Calu3 (cell line): ENCODE measurements at regions not wholly inside any gene's neighbourhood (a gene's known extent, or its start where the extent isn't known, plus 50 kb on each side); places are given as distances from the start of the nearest gene placed in this dataset.
A peak's percentile ranks its signal among the peaks of the same experiment; 100 is the strongest.
"Not testable (repeated sequence)": the region's sequence is repeated elsewhere in the genome, so short reads cannot be mapped to it uniquely, and the experiment has no call there.

Experiments
- BruUV-seq: library from RNA; stranded (reverse); fragments of 400-500 nt; replicated peaks from 2 replicates; lab custom pipeline; 2021; lab: Mats Ljungman, UMichigan
- CTCF ChIA-PET: fragments of 300-600 bp; sonication (Branson Sonifier 250); formaldehyde crosslinking; loops from one replicate; lab custom pipeline; 2022; ENCODE audit warnings: antibody characterized with exemption; lab: Charles Lee
- DNase-seq: peaks from one replicate; pipeline ENCODE4 v3.0.0; 2022
- H3K27ac Mint-ChIP-seq: one replicate; pipeline ENCODE4 v1.8.0; 2022; ENCODE audit warnings: mixed read lengths; ENCODE audit not compliant: unreplicated experiment
- H3K27me3 Mint-ChIP-seq: one replicate; pipeline ENCODE4 v1.8.0; 2022; ENCODE audit warnings: mixed read lengths; ENCODE audit not compliant: unreplicated experiment
- H3K36me3 Mint-ChIP-seq: one replicate; pipeline ENCODE4 v1.8.0; 2022; ENCODE audit warnings: mild to moderate bottlenecking, moderate library complexity, mixed read lengths; ENCODE audit not compliant: insufficient read depth, unreplicated experiment
- H3K4me1 Mint-ChIP-seq: one replicate; pipeline ENCODE4 v1.8.0; 2022; ENCODE audit warnings: mild to moderate bottlenecking, low read depth, mixed read lengths; ENCODE audit not compliant: unreplicated experiment
- H3K4me3 Mint-ChIP-seq: one replicate; pipeline ENCODE4 v1.8.0; 2022; ENCODE audit warnings: mild to moderate bottlenecking, low read depth, moderate library complexity, mixed read lengths; ENCODE audit not compliant: unreplicated experiment
- H3K9me3 Mint-ChIP-seq: one replicate; pipeline ENCODE4 v1.8.0; 2022; ENCODE audit warnings: low read depth, mixed read lengths; ENCODE audit not compliant: unreplicated experiment
- intact Hi-C: fragments of 100-400 bp; cut with micrococcal nuclease; formaldehyde crosslinking; loops from one replicate; pipeline ENCODE4 v1.10.0; 2022; ENCODE audit not compliant: unreplicated experiment
- TF ChIP-seq, protein P1 (sequence below): fragments of 200-600 bp; IDR thresholded peaks from one replicate; pipeline ENCODE4 v1.8.0; 2022; ENCODE audit warnings: antibody characterized with exemption; ENCODE audit not compliant: unreplicated experiment

DNA sequence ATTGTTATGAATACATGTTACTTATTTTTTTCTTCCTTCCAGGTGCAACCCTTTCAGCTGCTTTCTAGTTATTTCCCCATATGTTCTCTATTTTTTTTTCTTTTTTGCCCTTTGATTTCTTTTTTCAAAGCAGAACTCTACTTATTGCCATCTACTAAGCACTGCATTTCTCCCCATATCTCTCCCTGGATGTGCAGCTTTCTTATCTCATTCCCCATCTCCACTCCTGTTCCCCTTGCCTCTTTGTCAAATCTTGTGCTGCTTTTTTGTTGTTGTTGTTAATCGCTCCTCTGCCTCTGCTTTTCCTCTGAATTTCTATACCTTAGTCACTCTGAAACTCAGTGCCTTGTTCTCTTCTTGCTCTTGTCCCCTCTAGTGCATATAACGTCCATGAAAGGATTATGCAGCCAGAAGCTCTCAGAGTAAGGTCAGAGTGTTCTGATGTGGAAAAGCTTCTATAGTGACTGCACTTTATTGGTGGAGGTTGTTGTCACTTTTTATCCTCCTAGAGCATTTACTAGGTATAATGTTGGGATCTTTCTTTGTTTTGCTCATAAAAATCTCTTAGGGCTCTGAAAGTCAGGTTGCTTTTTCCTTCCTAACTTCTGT is 51.1 kb upstream of the JADE1 start:
- no peaks in the 10 kb centered on the region for H3K4me1 Mint-ChIP-seq
- H3K9me3 Mint-ChIP-seq = no peaks in the 10 kb centered on the region
- BruUV-seq = no TSS peak
- intact Hi-C loops = no loop called here
- no peak overlapping the region for H3K4me3 Mint-ChIP-seq
- CTCF ChIA-PET = no interaction called here
- no peak overlapping the region for H3K27ac Mint-ChIP-seq
- H3K36me3 Mint-ChIP-seq = no peaks in the 10 kb centered on the region
- no peak for DNase-seq
- TF ChIP-seq, protein P1, sequence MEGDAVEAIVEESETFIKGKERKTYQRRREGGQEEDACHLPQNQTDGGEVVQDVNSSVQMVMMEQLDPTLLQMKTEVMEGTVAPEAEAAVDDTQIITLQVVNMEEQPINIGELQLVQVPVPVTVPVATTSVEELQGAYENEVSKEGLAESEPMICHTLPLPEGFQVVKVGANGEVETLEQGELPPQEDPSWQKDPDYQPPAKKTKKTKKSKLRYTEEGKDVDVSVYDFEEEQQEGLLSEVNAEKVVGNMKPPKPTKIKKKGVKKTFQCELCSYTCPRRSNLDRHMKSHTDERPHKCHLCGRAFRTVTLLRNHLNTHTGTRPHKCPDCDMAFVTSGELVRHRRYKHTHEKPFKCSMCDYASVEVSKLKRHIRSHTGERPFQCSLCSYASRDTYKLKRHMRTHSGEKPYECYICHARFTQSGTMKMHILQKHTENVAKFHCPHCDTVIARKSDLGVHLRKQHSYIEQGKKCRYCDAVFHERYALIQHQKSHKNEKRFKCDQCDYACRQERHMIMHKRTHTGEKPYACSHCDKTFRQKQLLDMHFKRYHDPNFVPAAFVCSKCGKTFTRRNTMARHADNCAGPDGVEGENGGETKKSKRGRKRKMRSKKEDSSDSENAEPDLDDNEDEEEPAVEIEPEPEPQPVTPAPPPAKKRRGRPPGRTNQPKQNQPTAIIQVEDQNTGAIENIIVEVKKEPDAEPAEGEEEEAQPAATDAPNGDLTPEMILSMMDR = no peak
- H3K27me3 Mint-ChIP-seq = no peaks in the 10 kb centered on the region

DNA sequence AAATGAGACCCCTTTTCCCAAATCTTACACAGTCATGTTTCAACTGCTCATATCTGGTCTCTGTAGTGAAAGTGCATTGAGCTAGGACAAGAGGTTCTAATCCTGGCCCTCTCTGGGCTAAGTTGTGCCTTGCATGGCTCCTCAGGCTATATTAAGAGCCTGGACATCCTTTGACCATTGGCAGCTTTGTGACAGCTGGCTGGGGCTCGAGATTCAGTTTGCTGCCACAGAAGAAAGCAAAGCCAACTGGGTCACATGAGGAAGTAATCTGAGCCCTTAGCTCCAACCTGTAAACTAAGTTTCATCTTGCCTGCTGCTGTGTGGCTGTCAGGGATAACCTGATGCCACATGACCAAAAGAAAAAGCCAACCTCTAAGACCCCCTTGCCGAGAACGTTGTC is 51.8 kb upstream of the JADE1 start:
- CTCF ChIA-PET = interaction anchor here (0.7 kb wide), 1 partner anchor 97 kb away, joined by 3 read pairs; no protein-coding TSS in a partner anchor
- no TSS peak for BruUV-seq
- intact Hi-C loops = no loop called here
- no peaks in the 10 kb centered on the region for H3K36me3 Mint-ChIP-seq
- H3K4me1 Mint-ChIP-seq = no peaks in the 10 kb centered on the region
- TF ChIP-seq, protein P1 = no peak
- no peaks in the 10 kb centered on the region for H3K27me3 Mint-ChIP-seq
- H3K27ac Mint-ChIP-seq = no peak overlapping the region
- peak; percentile 1 for DNase-seq
- H3K9me3 Mint-ChIP-seq = no peaks in the 10 kb centered on the region
- no peak overlapping the region for H3K4me3 Mint-ChIP-seq

DNA sequence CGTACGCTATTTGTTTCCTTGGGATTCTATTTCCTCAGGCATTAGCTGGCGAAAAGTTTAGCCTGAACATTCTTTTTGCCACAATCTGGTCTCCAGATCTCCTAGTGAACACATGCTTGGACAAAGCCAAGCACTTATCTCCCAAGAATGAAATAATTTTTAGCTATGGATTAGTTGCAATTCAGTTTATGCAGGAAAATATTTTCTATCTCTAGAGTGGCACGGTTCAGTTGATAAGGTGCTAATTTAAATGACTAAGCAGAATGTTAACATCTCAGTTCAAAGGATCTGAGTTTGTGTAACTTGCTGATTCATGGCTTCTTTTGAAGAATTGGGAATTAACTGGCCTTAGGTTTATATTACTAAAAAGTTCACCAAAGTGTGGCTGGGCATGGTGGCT is 58.1 kb upstream of the JADE1 start:
- H3K36me3 Mint-ChIP-seq = no peaks in the 10 kb centered on the region
- H3K27me3 Mint-ChIP-seq = no peaks in the 10 kb centered on the region
- intact Hi-C loops = no loop called here
- CTCF ChIA-PET = no interaction called here
- no peaks in the 10 kb centered on the region for H3K4me1 Mint-ChIP-seq
- no peak overlapping the region for H3K27ac Mint-ChIP-seq
- no peaks in the 10 kb centered on the region for H3K9me3 Mint-ChIP-seq
- TF ChIP-seq, protein P1 = no peak
- no peak overlapping the region for H3K4me3 Mint-ChIP-seq
- no TSS peak for BruUV-seq
- DNase-seq = no peak

- H3K4me1 Mint-ChIP-seq, CTCF ChIA-PET, H3K4me3 Mint-ChIP-seq, H3K9me3 Mint-ChIP-seq, H3K27ac Mint-ChIP-seq, H3K36me3 Mint-ChIP-seq, DNase-seq, BruUV-seq, H3K27me3 Mint-ChIP-seq, intact Hi-C loops: not testable (repeated sequence)
These were observed 67.8 kb upstream of the JADE1 start for GRCh38 chr4:128741748-128742147.

DNA sequence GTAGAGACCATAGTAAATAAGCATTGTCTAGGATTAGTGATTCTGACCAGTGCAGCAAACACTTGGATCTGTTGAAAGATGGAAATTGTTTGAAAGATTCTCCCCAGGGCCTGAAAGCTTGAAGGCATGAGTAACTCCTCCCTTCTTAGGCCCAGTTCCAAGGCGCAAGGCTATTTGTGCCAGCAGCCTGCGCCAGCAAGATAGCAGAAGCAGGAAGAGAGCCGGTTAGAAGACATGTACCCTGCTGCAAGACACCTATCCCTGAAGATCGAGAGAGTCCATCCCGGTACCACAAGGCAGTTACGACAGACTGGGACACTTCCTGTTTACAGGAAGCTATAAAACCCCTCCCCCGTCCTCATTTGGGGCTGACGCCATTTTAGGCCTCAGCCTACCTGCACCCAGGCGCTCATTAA is 72.4 kb upstream of the JADE1 start:
- Mint-ChIP-seq H3K9me3 (no peaks in the 10 kb centered on the region), H3K4me3 (no peak overlapping the region), H3K27ac (no peak overlapping the region), H3K36me3 (no peaks in the 10 kb centered on the region), H3K4me1 (no peaks in the 10 kb centered on the region), H3K27me3 (no peaks in the 10 kb centered on the region)
- no peak for DNase-seq
- TF ChIP-seq, protein P1 = no peak
- intact Hi-C loops = no loop called here
- CTCF ChIA-PET = no interaction called here
- BruUV-seq = no TSS peak
